ENCODE measurements at regions not wholly inside any gene's neighbourhood (a gene's known extent, or its start where the extent isn't known, plus 50 kb on each side); places are given as distances from the start of the nearest gene placed in this dataset.

- ATAC-seq (no peak), DNase-seq (no peak)
- H3K27me3 ChIP-seq: no peaks in the 10 kb centered on the region
- in situ Hi-C loops (cut with MboI; ENCODE audit: low sequenced_read_pairs in 4 of 4): no loop called here
- H3K27ac ChIP-seq: no peak overlapping the region
- intact Hi-C loops (cut with DNase I; ENCODE audit: low total_unique reads): no loop called here
- TF ChIP-seq, protein P1, sequence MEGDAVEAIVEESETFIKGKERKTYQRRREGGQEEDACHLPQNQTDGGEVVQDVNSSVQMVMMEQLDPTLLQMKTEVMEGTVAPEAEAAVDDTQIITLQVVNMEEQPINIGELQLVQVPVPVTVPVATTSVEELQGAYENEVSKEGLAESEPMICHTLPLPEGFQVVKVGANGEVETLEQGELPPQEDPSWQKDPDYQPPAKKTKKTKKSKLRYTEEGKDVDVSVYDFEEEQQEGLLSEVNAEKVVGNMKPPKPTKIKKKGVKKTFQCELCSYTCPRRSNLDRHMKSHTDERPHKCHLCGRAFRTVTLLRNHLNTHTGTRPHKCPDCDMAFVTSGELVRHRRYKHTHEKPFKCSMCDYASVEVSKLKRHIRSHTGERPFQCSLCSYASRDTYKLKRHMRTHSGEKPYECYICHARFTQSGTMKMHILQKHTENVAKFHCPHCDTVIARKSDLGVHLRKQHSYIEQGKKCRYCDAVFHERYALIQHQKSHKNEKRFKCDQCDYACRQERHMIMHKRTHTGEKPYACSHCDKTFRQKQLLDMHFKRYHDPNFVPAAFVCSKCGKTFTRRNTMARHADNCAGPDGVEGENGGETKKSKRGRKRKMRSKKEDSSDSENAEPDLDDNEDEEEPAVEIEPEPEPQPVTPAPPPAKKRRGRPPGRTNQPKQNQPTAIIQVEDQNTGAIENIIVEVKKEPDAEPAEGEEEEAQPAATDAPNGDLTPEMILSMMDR (IDR thresholded peaks at IDR 0.05 in 4 of 5, conservative IDR thresholded peaks at IDR 0.05 in 1 of 5): no peak
- no peak for TF ChIP-seq POLR2A (IDR thresholded peaks at IDR 0.05)
- H3K36me3 ChIP-seq: no peaks in the 10 kb centered on the region
- H3K4me1 ChIP-seq: no peaks in the 10 kb centered on the region
- H3K4me3 ChIP-seq: no peak overlapping the region
- H3K9me3 ChIP-seq: no peaks in the 10 kb centered on the region
Observed at GRCh38 chr5:167849874-167850273, 441.6 kb upstream of the WWC1 start.

DNA sequence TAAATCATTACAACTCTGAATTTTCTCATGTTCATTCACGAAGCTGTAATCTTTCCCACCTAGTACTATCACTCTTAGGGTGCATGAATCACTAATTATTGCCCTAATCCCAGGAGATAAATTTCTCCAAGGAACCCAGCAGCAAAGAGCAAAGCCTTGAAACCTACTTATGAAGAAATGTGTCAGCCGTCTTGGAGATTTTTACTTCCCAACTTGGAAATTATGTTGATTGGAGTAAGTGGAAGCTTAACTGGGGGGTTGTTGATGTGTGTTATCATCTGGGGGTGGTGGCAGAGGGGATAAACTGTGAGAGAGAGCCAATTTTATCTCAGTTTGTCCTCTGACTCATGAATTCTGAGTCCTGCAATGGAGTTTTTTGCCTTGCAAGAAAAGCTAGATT, 440.5 kb upstream of the WWC1 start:
- Histone ChIP-seq H3K4me3 (no peak overlapping the region), H3K9me3 (no peaks in the 10 kb centered on the region), H3K4me1 (no peaks in the 10 kb centered on the region), H3K27ac (no peak overlapping the region), H3K27me3 (no peaks in the 10 kb centered on the region), H3K36me3 (no peaks in the 10 kb centered on the region)
- intact Hi-C loops (cut with DNase I; ENCODE audit: low total_unique reads): no loop called here
- in situ Hi-C loops (cut with MboI; ENCODE audit: low sequenced_read_pairs in 4 of 4): no loop called here
- ATAC-seq (no peak), DNase-seq (no peak)
- no peak for TF ChIP-seq POLR2A (IDR thresholded peaks at IDR 0.05)
- TF ChIP-seq, protein P1 (IDR thresholded peaks at IDR 0.05 in 4 of 5, conservative IDR thresholded peaks at IDR 0.05 in 1 of 5): no peak

DNA sequence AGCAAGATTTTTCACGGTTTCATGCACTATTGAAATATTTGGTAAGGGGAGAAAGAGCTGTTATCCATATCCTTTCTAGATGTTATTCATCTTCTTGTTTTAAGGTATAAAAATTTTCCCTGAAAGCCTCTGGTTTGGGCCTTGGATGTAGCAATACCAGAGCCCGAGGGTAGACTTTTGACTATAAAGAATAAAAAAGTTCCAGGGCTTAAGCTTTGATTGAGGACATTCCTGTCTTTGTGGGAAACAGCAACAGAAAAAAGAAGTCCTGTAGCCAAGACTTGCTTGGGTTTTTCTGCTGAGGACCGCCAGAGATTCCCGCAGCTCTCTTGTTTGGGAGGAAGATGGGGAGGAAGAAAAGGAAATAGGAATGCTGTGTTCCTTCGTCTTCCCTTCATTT, 440.0 kb upstream of the WWC1 start:
- Histone ChIP-seq H3K27ac (no peak overlapping the region), H3K27me3 (no peaks in the 10 kb centered on the region), H3K36me3 (no peaks in the 10 kb centered on the region), H3K4me1 (no peaks in the 10 kb centered on the region), H3K4me3 (no peak overlapping the region), H3K9me3 (no peaks in the 10 kb centered on the region)
- TF ChIP-seq, protein P1 (IDR thresholded peaks at IDR 0.05 in 4 of 5, conservative IDR thresholded peaks at IDR 0.05 in 1 of 5): no peak
- TF ChIP-seq POLR2A (IDR thresholded peaks at IDR 0.05): no peak
- DNase-seq (no peak), ATAC-seq (no peak)
- in situ Hi-C loops (cut with MboI; ENCODE audit: low sequenced_read_pairs in 4 of 4) (no loop called here), intact Hi-C loops (cut with DNase I; ENCODE audit: low total_unique reads) (no loop called here)

DNA sequence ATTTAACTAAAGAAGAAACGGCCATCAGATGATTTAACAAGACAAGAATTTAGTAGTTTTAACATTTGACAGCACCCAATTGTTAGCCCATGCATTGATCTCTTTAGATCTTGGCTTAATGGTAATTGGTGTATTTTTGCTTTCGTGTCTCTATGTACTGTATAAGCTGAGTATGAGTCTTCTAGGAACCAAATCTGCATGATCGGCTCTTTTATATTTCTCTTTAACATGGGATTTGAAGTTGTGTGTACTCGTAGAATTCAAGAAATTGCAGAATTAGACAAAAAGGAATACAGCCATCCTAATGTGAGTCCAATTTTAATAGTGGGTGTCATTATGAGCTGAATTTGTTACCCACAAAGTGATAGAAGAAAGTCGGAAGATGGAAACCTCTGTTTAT, 438.9 kb upstream of the WWC1 start:
- Histone ChIP-seq H3K27ac (no peak overlapping the region), H3K4me1 (no peaks in the 10 kb centered on the region), H3K36me3 (no peaks in the 10 kb centered on the region), H3K27me3 (no peaks in the 10 kb centered on the region), H3K9me3 (no peaks in the 10 kb centered on the region), H3K4me3 (no peak overlapping the region)
- in situ Hi-C loops (cut with MboI; ENCODE audit: low sequenced_read_pairs in 4 of 4): no loop called here
- DNase-seq: no peak
- ATAC-seq: no peak
- intact Hi-C loops (cut with DNase I; ENCODE audit: low total_unique reads): no loop called here
- no peak for TF ChIP-seq POLR2A (IDR thresholded peaks at IDR 0.05)
- TF ChIP-seq, protein P1 (IDR thresholded peaks at IDR 0.05 in 4 of 5, conservative IDR thresholded peaks at IDR 0.05 in 1 of 5): no peak

DNA sequence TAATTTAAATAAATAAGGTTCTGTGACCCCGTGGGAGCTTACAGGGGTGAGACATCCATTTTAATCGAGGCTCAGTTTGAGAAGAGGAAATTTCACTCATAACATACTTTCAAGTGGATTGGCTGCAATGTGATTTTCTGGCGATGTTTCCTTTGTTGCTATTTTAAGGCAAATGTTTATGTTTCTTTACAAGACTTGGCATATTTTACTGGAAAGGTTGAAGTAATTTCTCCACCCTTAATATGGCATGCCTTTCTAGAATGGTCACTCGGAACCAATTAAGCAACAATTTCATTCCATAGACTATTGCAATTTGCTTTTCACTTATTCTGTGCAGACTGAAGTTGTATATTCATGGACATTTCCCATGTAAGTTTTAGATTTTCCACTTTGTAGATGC, 438.0 kb upstream of the WWC1 start:
- no peak overlapping the region for H3K27ac ChIP-seq
- no peaks in the 10 kb centered on the region for H3K9me3 ChIP-seq
- ATAC-seq: no peak
- no peak for DNase-seq
- H3K4me1 ChIP-seq: no peaks in the 10 kb centered on the region
- TF ChIP-seq POLR2A (IDR thresholded peaks at IDR 0.05): no peak
- TF ChIP-seq, protein P1 (IDR thresholded peaks at IDR 0.05 in 4 of 5, conservative IDR thresholded peaks at IDR 0.05 in 1 of 5): no peak
- H3K4me3 ChIP-seq: no peak overlapping the region
- H3K27me3 ChIP-seq: no peaks in the 10 kb centered on the region
- no peaks in the 10 kb centered on the region for H3K36me3 ChIP-seq
- intact Hi-C loops (cut with DNase I; ENCODE audit: low total_unique reads) (no loop called here), in situ Hi-C loops (cut with MboI; ENCODE audit: low sequenced_read_pairs in 4 of 4) (no loop called here)

Measured in gastrocnemius medialis (tissue), 4 donors.